ENCODE measurements at regions not wholly inside any gene's neighbourhood (a gene's known extent, or its start where the extent isn't known, plus 50 kb on each side); places are given as distances from the start of the nearest gene placed in this dataset.
A peak's percentile ranks its signal among the peaks of the same experiment; 100 is the strongest.
"Not testable (repeated sequence)": the region's sequence is repeated elsewhere in the genome, so short reads cannot be mapped to it uniquely, and the experiment has no call there.

- DNase-seq, result no peak
Observed at GRCh38 chr6:78688668-78689067, 178.7 kb upstream of the IRAK1BP1 start.

- no peak for DNase-seq
Observed at GRCh38 chr6:78693835-78694234, 173.5 kb upstream of the IRAK1BP1 start.

GRCh38 chr6:78694628-78695027 lies 172.7 kb upstream of the IRAK1BP1 start:
- not testable (repeated sequence) for DNase-seq

GRCh38 chr6:78700991-78701390 lies 166.4 kb upstream of the IRAK1BP1 start:
- DNase-seq, result no peak

GRCh38 chr6:78701407-78701806 lies 165.9 kb upstream of the IRAK1BP1 start:
- DNase-seq, result no peak

- no peak for DNase-seq
Observed at GRCh38 chr6:78709021-78709420, 158.3 kb upstream of the IRAK1BP1 start.

- DNase-seq, result no peak
Observed at GRCh38 chr6:78713564-78713963, 153.8 kb upstream of the IRAK1BP1 start.

GRCh38 chr6:78744144-78744543 lies 123.2 kb upstream of the IRAK1BP1 start:
- no peak for DNase-seq

GRCh38 chr6:78746457-78746856 lies 120.9 kb upstream of the IRAK1BP1 start:
- DNase-seq, result peak; percentile 17

GRCh38 chr6:78749326-78749725 lies 118.0 kb upstream of the IRAK1BP1 start:
- no peak for DNase-seq

GRCh38 chr6:78758297-78758798 lies 109.0 kb upstream of the IRAK1BP1 start:
- not testable (repeated sequence) for DNase-seq

GRCh38 chr6:78768271-78768670 lies 99.1 kb upstream of the IRAK1BP1 start:
- DNase-seq, result no peak

- no peak for DNase-seq
Observed at GRCh38 chr6:78770765-78771164, 96.6 kb upstream of the IRAK1BP1 start.

GRCh38 chr6:78771586-78771985 lies 95.8 kb upstream of the IRAK1BP1 start:
- no peak for DNase-seq

- DNase-seq, result no peak
Observed at GRCh38 chr6:78781001-78781400, 86.3 kb upstream of the IRAK1BP1 start.

GRCh38 chr6:78783366-78783765 lies 84.0 kb upstream of the IRAK1BP1 start:
- not testable (repeated sequence) for DNase-seq

- no peak for DNase-seq
Observed at GRCh38 chr6:78797270-78797669, 70.1 kb upstream of the IRAK1BP1 start.

- DNase-seq, result no peak
Observed at GRCh38 chr6:78799682-78800081, 67.7 kb upstream of the IRAK1BP1 start.

- DNase-seq, result not testable (repeated sequence)
Observed at GRCh38 chr6:78806792-78807191, 60.6 kb upstream of the IRAK1BP1 start.

GRCh38 chr6:78807655-78808355 lies 59.5 kb upstream of the IRAK1BP1 start:
- DNase-seq, result not testable (repeated sequence)

GRCh38 chr6:78808356-78808891 lies 58.9 kb upstream of the IRAK1BP1 start:
- no peak for DNase-seq

- no peak for DNase-seq
Observed at GRCh38 chr6:78808933-78809332, 58.4 kb upstream of the IRAK1BP1 start.

GRCh38 chr6:78810146-78810545 lies 57.2 kb upstream of the IRAK1BP1 start:
- DNase-seq, result peak; percentile 29

- DNase-seq, result no peak
Observed at GRCh38 chr6:78810698-78811097, 56.7 kb upstream of the IRAK1BP1 start.
